Activated CD4-positive, CD25-positive, alpha-beta regulatory T cell treated with anti-CD3 and anti-CD28 coated beads, Interleukin-2, amount 50 U/mL, for 24 hours (primary cell): ENCODE measurements at regions not wholly inside any gene's neighbourhood (a gene's known extent, or its start where the extent isn't known, plus 50 kb on each side); places are given as distances from the start of the nearest gene placed in this dataset.

Experiments
- ATAC-seq, 2 donors: fragments of 150-1000 bp; cut with Tn5 transposase; one replicate each; pipeline ENCODE4 v1.10.0; 2021; ENCODE audit warnings: mild to moderate bottlenecking in 1 of 2, moderate library complexity in 1 of 2

DNA sequence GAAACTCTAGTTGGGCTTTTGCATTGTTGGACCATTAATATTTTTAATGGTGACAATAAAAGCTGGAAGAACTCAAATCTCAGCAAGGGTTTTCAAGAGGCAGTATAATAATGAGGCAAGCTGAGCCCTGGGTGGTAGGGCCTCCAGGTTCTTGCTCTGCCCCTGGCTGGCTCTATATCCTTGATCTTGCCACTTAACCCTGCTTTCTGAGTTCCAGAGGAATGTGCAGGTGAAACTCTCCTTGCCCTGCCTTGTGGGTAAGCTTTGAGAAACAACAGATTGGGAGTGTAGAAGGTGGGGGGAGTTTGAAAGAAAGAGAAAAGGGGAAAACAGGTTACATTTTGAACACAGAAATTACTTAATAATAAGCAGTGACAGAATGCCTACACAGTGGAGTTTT is 103.3 kb upstream of the MAP4K3 start:
- no peak for ATAC-seq

DNA sequence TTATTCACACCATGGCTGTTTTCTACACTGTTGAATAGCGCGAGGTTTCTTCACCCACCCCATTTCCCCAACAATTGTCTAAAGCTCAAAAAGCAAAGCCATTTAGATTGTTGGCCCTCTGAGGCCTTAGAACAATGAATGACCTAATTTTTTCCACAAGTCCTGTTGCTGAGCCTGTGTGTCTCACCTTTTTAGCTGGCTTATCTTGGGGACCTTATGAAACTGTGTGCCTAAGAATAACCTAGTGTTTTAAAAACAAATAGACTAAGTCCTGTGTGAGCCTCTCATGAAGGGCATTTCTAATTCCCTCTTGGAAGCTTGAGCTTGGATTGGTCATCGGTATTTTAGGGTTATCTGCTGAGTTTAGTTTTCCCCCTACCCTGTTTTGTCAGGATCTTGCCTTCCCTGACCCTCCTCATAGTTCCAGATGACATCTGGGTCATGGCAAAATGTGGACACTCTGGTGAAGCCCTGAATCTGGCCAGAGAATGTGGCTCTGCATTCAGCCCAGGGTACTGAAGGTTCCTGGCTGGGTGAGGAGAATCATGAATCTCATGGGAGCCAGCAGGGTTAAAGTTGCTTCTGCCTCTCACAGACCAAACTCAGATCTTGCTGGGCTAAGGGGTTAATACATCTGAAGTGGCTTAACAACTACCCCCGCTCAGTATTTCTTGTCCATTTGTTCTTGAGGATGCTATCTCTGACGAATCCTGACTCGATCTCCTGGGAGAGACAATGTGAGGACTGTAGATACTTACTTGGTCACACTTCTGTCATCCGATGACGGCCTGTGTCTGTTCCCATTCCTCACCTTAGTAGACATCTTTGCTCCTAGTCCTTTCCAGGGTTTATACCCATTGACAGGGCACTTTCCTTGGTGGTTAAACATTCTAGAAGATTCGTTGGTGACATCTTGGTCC is 104.2 kb upstream of the MAP4K3 start:
- no peak for ATAC-seq

DNA sequence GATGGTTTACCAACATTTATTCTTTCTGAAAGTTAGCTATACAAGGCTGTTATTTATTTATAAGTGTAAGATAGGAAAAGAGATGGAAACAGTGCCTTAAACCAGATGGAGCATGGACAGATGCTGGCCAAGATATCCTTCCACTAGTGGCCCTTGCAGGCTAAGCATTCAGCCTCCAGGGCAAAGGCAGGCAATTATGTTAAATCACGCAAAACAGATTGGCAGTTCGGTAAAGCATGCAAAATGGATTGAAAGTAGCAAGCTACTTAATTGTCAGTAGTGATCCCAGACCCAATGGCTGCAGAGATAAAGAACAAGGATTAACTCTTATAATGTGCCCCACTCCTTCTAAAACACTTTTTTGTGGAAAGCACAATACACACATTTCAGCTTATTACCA is 105.4 kb upstream of the MAP4K3 start:
- no peak for ATAC-seq

DNA sequence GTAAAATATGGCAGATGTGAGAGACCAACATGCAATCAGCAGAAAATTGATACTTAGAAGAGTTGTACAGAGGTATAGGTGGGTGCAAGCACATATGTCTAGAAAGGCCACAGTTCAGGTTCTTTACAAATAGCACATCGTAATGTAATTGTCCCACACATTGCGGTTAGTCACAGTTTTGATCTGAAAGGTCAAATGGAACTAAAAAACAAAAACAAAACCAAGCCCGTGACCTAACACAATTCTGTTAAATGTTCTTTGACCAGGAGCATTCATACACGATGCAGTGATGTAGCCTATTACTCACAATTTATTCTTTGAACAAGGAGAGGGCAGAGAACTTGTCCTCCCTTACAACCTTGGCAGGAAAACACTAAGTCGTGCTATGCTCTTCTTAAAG is 108.9 kb upstream of the MAP4K3 start:
- ATAC-seq: no peak

DNA sequence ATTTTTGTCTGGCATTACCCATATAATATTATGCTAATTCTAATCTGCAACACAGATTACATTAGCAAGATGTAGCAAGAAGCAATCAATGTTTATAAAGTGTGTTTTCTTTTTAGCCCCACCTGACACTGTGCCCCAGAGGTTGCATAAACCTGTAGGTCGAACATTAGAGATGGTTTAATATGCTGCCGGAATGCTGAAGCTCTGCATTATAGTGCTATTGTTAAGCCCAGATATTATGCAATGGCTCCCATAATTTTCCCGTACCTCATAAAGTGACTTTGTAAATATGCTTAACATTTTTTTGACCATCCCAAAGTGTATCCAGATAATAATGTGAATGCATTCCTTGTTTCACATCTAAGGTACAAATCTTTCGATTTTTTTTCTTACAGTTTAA is 109.3 kb upstream of the MAP4K3 start:
- ATAC-seq: no peak

DNA sequence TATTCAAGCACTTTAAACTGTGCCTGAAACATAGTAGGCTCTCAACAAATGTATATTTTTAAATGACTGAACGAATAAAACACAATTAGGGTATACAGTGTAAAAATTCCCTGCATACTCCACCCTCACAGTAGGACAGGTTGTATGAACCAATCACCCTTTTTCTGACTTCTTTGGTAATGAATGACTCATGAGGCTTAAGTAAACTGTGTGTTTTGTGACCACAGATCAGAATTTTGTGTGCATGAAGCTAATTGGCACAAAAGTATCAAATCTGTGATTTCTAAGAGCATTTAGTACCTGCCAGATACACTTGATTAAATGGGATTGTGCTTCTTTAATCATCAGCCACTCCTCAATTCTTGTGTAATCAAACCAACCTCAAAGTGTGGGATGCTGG is 109.9 kb upstream of the MAP4K3 start:
- ATAC-seq: no peak

DNA sequence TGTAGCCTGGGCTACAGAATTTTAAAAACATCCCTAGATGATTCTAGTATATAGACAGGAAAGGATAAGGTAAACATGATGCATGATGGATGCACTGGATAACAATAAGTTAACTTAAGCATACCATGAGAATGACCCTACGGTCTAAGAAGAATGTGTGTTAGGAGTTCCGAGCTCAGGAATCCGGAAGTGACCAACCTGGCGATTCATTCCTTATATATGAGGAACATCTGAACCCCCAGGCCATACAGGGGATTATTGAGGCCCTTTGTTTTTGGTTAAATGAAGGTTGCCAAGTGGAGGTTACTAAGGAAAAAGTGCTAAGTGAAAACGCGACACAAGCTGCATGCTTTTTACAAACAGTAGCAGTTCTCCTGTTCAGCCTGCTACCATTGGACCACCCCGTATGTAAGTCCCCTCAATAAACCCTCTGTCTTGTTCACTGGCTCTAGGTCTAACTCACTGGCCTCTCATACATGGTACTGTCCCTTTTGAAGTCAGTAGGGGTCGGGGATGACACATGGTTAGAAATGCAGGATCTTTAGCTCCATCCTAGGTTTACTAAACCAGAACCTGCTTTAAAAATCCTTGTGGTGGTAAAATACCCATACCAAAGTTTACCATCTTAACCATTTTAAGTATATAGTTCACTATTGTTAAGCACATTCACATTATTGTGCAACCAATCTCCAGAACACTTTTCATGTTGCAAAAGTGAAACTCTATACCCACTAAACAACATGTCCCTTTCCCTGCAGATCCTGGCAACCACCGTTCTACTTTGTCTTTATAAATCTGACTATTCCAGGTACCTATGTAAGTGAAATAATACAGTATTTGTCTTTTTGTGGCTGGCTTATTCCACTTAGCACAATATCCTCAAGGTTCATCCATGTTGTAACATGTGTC is 111.0 kb upstream of the MAP4K3 start:
- no peak for ATAC-seq

DNA sequence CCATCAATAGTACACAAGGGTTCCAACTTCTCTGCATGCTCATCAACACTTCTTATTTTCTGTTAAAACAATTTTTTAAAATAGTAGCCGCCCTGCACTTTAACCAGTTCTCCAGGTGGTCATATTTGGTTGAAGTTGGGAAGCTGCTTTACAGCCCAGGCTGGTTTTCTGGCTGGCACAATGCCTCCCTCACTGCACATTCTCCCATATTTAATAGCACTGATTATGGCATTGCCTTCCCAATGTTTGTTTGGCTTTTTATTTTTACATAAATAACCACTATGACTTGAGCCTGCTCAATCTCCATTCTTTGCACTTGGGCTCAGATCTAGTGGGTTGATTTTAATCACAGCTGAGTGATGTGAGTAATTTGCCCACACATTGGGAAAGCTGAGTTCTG is 111.9 kb upstream of the MAP4K3 start:
- no peak for ATAC-seq

DNA sequence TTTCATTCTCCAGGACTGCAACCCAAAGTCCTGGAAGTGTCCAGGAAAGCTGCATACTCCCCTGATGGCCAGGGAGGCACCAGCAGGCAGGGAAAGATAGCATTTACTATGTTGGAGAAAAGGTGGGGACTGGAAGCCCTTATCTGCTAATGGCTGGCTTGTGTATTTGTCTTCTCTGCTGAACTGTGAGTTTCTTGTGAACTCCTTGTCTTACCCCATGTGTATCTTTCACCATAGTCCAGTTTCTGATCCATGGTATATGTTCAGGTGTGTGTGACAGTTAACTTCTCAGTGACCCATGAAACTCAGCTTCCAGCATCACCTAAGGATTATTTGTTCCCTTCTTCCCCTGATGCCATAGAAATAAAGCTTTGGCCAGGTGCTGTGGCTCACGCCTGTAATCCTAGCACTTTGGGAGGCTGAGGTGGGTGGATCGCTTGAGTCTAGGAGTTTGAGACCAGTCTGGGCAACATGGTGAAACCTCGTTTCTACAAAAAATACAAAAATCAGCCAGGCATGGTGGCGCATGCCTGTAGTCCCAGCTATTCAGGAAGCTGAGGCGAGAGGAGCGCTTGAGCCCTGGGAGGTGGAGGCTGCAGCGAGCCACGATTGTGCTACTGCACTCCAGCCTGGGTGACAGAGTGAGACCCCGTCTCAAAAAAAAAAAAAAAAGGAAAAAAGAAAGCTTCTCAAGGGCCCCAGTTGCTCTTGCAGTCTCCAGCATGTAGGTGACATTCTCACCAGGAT is 112.8 kb upstream of the MAP4K3 start:
- ATAC-seq: no peak

DNA sequence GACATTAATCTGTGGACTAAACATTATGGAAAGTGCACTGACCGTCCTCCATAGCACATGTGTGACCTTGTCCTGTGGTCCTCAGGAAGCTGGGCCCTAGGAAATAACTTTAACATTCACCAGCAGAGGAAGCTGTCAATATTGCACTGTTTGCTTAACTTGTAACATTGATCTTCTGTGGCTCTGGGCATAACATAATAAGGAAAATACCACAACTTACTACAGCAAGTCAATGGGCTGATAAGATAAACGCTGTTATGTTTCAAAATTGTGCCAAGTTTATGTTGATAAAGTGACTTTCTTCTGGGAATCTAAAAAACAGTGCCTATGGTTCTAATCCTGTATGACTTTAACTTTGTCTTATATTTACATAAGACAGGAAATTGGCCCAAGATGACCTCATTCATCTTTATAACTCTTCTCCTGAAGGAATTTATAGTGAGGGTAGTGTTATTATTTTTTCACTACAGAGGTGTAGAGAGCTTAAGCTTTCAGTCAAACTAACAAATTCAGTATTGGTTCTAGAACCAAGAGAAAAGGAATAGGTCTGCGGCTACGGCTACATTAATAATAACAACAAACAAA is 113.7 kb upstream of the MAP4K3 start:
- no peak for ATAC-seq

DNA sequence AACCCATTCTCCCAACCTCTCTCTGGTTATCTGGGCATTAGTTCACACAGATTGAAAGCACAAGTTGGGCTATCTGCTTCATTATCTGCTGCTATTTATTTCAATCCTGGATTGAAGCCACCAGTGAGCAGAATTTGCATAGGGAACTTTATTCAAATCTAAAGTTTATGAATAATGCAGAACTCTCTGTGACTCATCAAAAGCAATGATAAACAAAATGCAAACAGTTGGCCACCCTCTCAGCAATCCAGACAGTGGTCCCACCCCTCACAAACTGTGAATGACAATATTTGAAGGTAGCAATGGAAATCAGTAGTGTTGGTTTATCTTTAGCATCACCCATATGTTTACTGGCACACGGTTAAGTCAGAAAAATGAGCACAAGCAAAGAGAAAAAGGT is 106.8 kb upstream of the TMEM178A start:
- ATAC-seq: no peak

DNA sequence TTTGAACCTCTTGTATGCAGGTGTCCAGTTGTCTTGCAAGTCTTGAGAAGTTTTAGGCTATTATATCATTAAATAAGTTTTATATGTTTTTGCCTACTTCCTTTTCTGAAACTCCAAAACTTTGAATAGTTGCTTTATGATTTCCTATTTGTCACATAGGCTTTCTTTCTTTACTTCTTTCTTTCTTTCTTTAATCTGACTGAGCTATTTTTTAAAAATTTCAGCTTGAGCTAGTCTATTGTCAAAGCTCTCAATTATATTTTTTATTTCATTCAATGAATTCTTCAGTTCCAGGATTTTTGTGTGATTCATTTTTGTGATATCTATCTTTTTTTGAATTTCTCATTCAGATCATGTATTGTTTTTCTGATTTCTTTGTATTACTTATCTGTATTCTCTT is 102.1 kb upstream of the TMEM178A start:
- ATAC-seq: no peak

DNA sequence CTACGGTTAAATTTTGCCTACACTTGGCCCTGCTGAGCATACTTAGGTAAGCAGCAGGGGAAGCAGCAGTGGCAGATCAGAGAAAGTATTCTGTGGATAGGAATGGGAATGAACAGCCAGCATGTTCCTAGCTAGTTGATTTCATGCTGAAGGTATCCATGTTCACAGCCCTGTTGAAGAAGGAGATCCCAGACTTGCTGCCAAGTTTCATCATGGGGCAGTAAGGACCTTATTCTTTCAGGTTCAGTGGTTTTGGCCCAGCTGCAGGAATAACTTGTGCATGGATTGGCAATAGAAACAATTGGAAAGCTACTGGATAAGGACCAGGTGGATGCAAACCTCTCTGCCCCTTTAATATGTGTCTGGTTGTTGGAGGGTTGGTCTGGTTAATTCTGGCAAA is 98.2 kb upstream of the TMEM178A start:
- ATAC-seq: no peak

DNA sequence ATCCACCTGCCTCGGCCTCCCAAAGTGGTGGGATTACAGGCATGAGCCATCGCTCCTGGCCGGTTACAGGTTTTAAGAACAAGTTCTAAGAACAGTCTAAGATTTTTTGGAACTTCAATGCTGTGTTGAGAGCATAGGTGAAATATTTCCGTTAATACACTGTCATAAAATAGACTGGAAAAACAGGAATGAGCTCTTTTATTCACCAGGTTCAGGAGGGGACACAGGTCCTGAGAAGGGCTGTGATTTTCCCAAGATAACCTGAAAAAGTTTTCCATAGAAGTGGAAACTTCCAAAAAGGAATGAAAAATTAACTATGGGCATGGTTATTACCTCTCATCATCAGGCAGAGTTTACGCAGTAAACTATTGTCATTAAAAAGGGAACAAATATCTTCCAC is 97.6 kb upstream of the TMEM178A start:
- no peak for ATAC-seq

DNA sequence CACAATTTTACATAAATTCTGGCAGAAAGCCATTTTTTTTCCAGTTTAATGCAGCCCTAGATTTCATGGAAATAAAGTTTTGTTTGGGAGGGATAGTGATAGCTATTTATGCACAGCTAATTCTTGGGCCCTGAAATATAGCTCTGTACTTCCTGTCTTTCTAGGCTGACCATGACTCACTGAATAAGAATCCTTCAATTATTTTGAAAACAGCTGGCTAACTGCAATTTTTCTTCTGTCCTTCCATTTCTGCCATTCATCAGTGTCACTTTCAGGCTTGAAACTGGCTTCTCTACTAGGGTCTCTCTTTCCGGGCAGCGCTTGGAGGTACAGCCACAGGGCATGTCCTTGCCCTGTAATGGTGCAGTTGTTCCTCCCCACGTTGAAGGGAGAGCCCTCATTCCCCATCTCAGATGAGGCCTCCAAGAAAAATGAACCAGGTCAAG is 97.1 kb upstream of the TMEM178A start:
- no peak for ATAC-seq

DNA sequence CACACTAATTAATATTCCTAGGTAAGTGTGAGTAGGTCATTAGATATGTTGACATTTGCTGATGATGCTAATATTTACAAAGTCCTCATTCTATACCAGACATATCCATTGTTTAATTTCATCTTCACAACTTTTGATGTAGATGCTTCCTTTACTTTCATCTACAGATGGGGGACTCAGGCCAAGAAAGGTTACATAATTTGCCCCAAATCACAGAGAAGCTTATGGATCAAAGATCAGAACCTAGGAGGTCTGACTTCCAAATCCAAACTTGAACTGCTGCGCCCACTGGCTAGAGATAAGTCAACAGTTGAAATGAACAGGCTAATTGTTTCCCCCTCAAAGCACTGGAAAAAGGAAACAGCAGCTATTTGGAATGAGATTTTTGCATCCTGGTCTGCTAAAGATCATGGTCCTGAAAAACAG is 95.6 kb upstream of the TMEM178A start:
- no peak for ATAC-seq

DNA sequence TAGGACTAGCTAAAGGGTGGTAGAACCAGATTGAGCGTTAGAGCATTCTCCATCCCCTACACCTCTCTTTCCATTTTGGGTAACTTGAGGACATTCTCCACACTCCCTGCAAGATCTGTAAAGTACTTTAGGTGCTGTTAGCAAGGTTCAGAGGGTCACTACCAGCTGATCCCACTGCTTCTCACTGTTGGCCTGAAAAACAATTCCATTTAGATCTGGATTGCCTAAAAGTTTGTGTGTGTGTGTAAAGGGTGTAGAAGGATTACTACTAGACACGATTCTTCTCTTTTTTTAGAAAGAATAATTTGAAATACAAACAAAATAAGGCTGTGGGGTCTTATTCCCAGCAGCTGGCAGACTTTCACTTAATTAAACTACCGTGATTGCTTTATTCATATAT is 95.1 kb upstream of the TMEM178A start:
- no peak for ATAC-seq

DNA sequence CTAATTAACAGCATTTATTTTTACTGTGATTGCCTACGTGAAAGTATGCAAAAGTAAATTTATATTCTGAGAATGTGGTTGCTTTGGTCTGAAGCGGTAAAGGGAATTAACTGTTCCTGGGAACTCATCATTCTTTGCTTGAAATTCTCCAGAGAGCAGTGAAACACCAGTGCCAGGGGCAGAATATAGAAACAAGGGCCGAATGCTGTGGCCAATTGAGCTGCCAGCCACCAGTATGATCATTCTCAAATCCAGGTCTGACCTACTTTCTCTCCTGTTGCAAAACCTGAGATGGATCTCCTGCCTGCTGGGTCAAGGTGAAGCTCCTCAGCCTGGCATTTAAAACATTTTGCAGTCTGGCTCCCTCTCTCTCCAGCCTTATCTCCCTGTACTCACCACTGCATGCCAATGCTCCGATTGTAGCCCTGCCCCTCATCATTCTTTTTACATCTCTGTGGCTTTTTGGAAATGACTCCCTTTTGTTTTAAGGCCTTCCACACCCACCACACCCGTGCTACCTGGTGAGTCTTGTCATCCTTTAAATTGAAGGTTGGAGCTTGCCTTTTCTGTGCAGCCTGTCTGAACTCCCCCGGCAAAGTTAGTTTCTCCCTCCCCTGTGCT is 94.5 kb upstream of the TMEM178A start:
- ATAC-seq: no peak

DNA sequence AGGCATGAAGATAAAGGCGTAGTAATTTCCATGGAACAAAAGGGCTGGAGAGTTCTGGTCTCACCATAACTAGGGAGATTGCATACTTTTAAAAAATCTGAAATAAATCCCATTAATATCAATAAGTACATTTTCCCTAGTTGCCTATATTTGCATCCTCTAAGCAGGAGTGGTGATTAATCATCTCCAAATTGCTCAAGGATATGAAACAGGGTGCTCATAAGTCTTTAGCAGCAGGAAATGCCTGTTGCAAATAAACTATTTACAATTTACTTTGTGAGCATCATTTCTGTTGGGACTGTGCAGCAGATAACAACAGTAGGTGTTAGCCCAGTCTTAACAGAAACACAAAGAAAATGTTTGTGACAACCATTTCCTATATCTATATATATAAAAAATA is 92.4 kb upstream of the TMEM178A start:
- ATAC-seq: no peak

DNA sequence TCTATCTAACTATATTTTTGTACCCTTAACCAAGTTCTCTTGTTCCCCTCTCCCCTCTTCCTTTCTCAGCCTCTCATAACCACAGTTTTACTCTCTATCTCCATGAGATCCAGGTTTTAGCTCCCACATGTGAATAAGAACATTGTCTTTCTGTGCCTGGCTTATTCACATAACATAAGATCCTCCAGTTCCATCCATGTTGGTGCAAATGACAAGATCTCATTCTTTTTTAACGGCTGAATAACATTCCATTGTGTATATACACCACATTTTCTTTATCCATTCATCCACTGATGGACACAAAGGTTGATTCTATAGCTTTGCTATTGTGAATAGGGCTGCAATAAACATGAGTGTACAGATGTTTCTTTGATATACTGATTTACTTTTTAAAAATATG is 83.9 kb upstream of the TMEM178A start:
- no peak for ATAC-seq

DNA sequence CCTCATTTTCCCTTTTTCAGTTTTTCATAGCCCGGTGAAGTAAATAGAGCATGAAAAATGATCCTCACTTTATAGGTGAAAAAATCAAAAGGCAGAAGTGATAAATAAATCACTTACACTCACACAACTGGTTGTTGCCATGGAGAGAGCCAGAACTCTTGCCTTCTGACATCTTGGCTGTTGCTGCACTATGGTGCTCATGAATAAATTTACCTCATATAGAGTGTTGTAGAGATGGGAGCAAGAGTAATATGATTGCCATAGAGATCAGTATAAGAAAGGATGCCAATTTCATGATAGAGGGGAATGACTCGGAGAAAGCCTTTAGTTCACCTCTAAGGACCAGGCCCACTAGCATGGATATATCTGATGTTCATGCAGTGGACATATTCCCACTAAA is 82.5 kb upstream of the TMEM178A start:
- no peak for ATAC-seq

DNA sequence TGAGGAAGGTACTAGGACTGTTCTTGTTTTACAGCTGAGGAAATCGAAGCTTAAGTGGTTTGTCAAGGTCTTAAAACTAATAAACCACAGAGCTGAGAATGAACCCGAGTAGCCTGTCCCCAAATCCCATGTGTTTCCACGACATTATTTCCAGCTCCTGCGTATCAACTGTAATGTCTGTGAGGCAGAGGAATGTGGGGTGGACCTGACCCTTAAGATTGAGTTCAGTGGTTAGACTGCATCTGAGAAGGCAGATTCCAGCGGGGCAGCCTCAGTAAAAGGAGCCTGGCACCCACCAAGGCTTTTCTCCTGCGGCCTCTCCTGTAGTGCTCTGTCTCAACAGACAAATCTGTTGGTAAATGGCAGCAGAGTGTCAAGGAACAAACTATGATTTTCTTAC is 81.9 kb upstream of the TMEM178A start:
- no peak for ATAC-seq
